Activated naive CD4-positive, alpha-beta T cell treated with anti-CD3 and anti-CD28 coated beads for 36 hours (primary cell): ENCODE measurements at regions not wholly inside any gene's neighbourhood (a gene's known extent, or its start where the extent isn't known, plus 50 kb on each side); places are given as distances from the start of the nearest gene placed in this dataset.
A peak's percentile ranks its signal among the peaks of the same experiment; 100 is the strongest.
"Not testable (repeated sequence)": the region's sequence is repeated elsewhere in the genome, so short reads cannot be mapped to it uniquely, and the experiment has no call there.

ENCODE experiments used
- CTCF ChIA-PET: fragments of 350-600 bp; sonication (Branson Sonifier 250); formaldehyde crosslinking; loops from one replicate; lab custom pipeline; 2021; ENCODE audit warnings: antibody characterized with exemption; lab: Charles Lee
- DNase-seq: peaks from one replicate; pipeline ENCODE4 v3.0.0-alpha.2; 2020
- H3K27ac Mint-ChIP-seq: one replicate; pipeline ENCODE4 v1.8.0; 2021; ENCODE audit warnings: mild to moderate bottlenecking, mixed read lengths
- H3K27me3 Mint-ChIP-seq: one replicate; pipeline ENCODE4 v1.8.0; 2021; ENCODE audit warnings: low read depth, mixed read lengths
- H3K36me3 Mint-ChIP-seq: one replicate; pipeline ENCODE4 v1.8.0; 2021; ENCODE audit warnings: low read depth, mixed read lengths
- H3K4me1 Mint-ChIP-seq: one replicate; pipeline ENCODE4 v1.8.0; 2021; ENCODE audit warnings: low read depth, mixed read lengths
- H3K4me3 Mint-ChIP-seq: one replicate; pipeline ENCODE4 v1.8.0; 2021; ENCODE audit warnings: mild to moderate bottlenecking, moderate library complexity, mixed read lengths
- H3K9me3 Mint-ChIP-seq: one replicate; pipeline ENCODE4 v1.8.0; 2021; ENCODE audit warnings: mixed read lengths
- intact Hi-C: fragments of 100-400 bp; cut with micrococcal nuclease; formaldehyde crosslinking; loops from one replicate; pipeline ENCODE4 v1.15.1; 2023

- H3K4me3 Mint-ChIP-seq, H3K4me1 Mint-ChIP-seq, H3K27ac Mint-ChIP-seq, CTCF ChIA-PET, intact Hi-C loops, H3K36me3 Mint-ChIP-seq, H3K9me3 Mint-ChIP-seq, DNase-seq: not testable (repeated sequence)
- H3K27me3 Mint-ChIP-seq, result peaks cover 13% of the 10 kb centered on the region
Observed at GRCh38 chr11:67817558-67817957, 143.1 kb upstream of the ALDH3B2 start.

- H3K9me3 Mint-ChIP-seq, CTCF ChIA-PET, H3K27me3 Mint-ChIP-seq, H3K27ac Mint-ChIP-seq, H3K36me3 Mint-ChIP-seq, H3K4me3 Mint-ChIP-seq, DNase-seq, H3K4me1 Mint-ChIP-seq: not testable (repeated sequence)
- intact Hi-C loops, result loop anchor here (10.0 kb wide), 2 partner anchors 404 to 1134 kb away; partner anchors contain the start of genes PPP1CA, RBM4B and TBC1D10C
Observed at GRCh38 chr11:67809301-67809700, 134.9 kb upstream of the ALDH3B2 start.

GRCh38 chr11:67807896-67808295, 133.5 kb upstream of the ALDH3B2 start:
- H3K36me3 Mint-ChIP-seq, H3K27me3 Mint-ChIP-seq, H3K9me3 Mint-ChIP-seq, DNase-seq, H3K4me3 Mint-ChIP-seq, H3K27ac Mint-ChIP-seq: not testable (repeated sequence)
- CTCF ChIA-PET, result interaction anchor here (1.4 kb wide), 1 partner anchor 148 kb away, joined by 5 read pairs; no protein-coding TSS in a partner anchor
- intact Hi-C loops, result loop anchor here (10.0 kb wide), 2 partner anchors 403 to 1133 kb away; partner anchors contain the start of genes PPP1CA, RBM4B and TBC1D10C
- H3K4me1 Mint-ChIP-seq, result peaks cover 18% of the 10 kb centered on the region

GRCh38 chr11:67806728-67807235, 132.4 kb upstream of the ALDH3B2 start:
- H3K27me3 Mint-ChIP-seq, DNase-seq, CTCF ChIA-PET, H3K27ac Mint-ChIP-seq, H3K36me3 Mint-ChIP-seq, H3K9me3 Mint-ChIP-seq: not testable (repeated sequence)
- intact Hi-C loops, result loop anchor here (10.0 kb wide), 2 partner anchors 402 to 1132 kb away; partner anchors contain the start of genes PPP1CA, RBM4B and TBC1D10C
- Mint-ChIP-seq H3K4me1 (peaks cover 25% of the 10 kb centered on the region), H3K4me3 (peak overlapping the region; percentile 91)

- Mint-ChIP-seq H3K4me3 (peak overlapping the region; percentile 91), H3K4me1 (peaks cover 25% of the 10 kb centered on the region)
- intact Hi-C loops, result loop anchor here (10.0 kb wide), 2 partner anchors 401 to 1131 kb away; partner anchors contain the start of genes PPP1CA, RBM4B and TBC1D10C
- CTCF ChIA-PET, H3K36me3 Mint-ChIP-seq, H3K9me3 Mint-ChIP-seq, H3K27me3 Mint-ChIP-seq, H3K27ac Mint-ChIP-seq: not testable (repeated sequence)
- DNase-seq, result peak; percentile 28
Observed at GRCh38 chr11:67806183-67806582, 131.8 kb upstream of the ALDH3B2 start.

GRCh38 chr11:67805253-67806126, 131.1 kb upstream of the ALDH3B2 start:
- H3K27ac Mint-ChIP-seq, result peak overlapping the region; percentile 93
- CTCF ChIA-PET, H3K27me3 Mint-ChIP-seq, H3K9me3 Mint-ChIP-seq, H3K36me3 Mint-ChIP-seq: not testable (repeated sequence)
- peaks cover 25% of the 10 kb centered on the region for H3K4me1 Mint-ChIP-seq
- intact Hi-C loops, result loop anchor here (1.0 to 10.0 kb wide), 5 partner anchors 175 to 1131 kb away; partner anchors contain the start of genes NDUFS8, PPP1CA, RBM4B and TBC1D10C
- H3K4me3 Mint-ChIP-seq, result peak overlapping the region; percentile 91
- peak; percentile 99 for DNase-seq

- H3K4me3 Mint-ChIP-seq, result peak overlapping the region; percentile 91
- peaks cover 25% of the 10 kb centered on the region for H3K4me1 Mint-ChIP-seq
- CTCF ChIA-PET, H3K27me3 Mint-ChIP-seq, H3K9me3 Mint-ChIP-seq, H3K36me3 Mint-ChIP-seq: not testable (repeated sequence)
- H3K27ac Mint-ChIP-seq, result peak overlapping the region; percentile 72
- DNase-seq, result peak; percentile 51
- intact Hi-C loops, result loop anchor here (1.0 to 10.0 kb wide), 5 partner anchors 174 to 1130 kb away; partner anchors contain the start of genes NDUFS8, PPP1CA, RBM4B and TBC1D10C
Observed at GRCh38 chr11:67804435-67805252, 130.2 kb upstream of the ALDH3B2 start.

GRCh38 chr11:67803519-67803918, 129.1 kb upstream of the ALDH3B2 start:
- H3K4me3 Mint-ChIP-seq, result peak overlapping the region; percentile 44
- peaks cover 25% of the 10 kb centered on the region for H3K4me1 Mint-ChIP-seq
- H3K27me3 Mint-ChIP-seq, CTCF ChIA-PET, H3K36me3 Mint-ChIP-seq, DNase-seq, H3K9me3 Mint-ChIP-seq, H3K27ac Mint-ChIP-seq: not testable (repeated sequence)
- intact Hi-C loops, result loop anchor here (10.0 kb wide), 2 partner anchors 399 to 1129 kb away; partner anchors contain the start of genes PPP1CA, RBM4B and TBC1D10C

GRCh38 chr11:67803055-67803454, 128.6 kb upstream of the ALDH3B2 start:
- H3K27ac Mint-ChIP-seq, DNase-seq, H3K9me3 Mint-ChIP-seq, CTCF ChIA-PET, H3K27me3 Mint-ChIP-seq, H3K4me3 Mint-ChIP-seq, H3K36me3 Mint-ChIP-seq: not testable (repeated sequence)
- intact Hi-C loops, result loop anchor here (10.0 kb wide), 2 partner anchors 398 to 1128 kb away; partner anchors contain the start of genes PPP1CA, RBM4B and TBC1D10C
- peaks cover 25% of the 10 kb centered on the region for H3K4me1 Mint-ChIP-seq

GRCh38 chr11:67802623-67803022, 128.2 kb upstream of the ALDH3B2 start:
- H3K27ac Mint-ChIP-seq, result peak overlapping the region; percentile 50
- DNase-seq, result peak; percentile 21
- peaks cover 25% of the 10 kb centered on the region for H3K4me1 Mint-ChIP-seq
- intact Hi-C loops, result loop anchor here (10.0 kb wide), 2 partner anchors 398 to 1128 kb away; partner anchors contain the start of genes PPP1CA, RBM4B and TBC1D10C
- H3K4me3 Mint-ChIP-seq, CTCF ChIA-PET, H3K9me3 Mint-ChIP-seq, H3K36me3 Mint-ChIP-seq, H3K27me3 Mint-ChIP-seq: not testable (repeated sequence)

GRCh38 chr11:67801397-67801796, 127.0 kb upstream of the ALDH3B2 start:
- intact Hi-C loops, result loop anchor here (10.0 kb wide), 2 partner anchors 397 to 1127 kb away; partner anchors contain the start of genes PPP1CA, RBM4B and TBC1D10C
- peaks cover 23% of the 10 kb centered on the region for H3K4me1 Mint-ChIP-seq
- H3K27ac Mint-ChIP-seq, H3K9me3 Mint-ChIP-seq, H3K36me3 Mint-ChIP-seq, DNase-seq, H3K4me3 Mint-ChIP-seq, CTCF ChIA-PET, H3K27me3 Mint-ChIP-seq: not testable (repeated sequence)
